Trophoblast cell (in vitro differentiated cells and primary cell): ENCODE measurements at regions not wholly inside any gene's neighbourhood (a gene's known extent, or its start where the extent isn't known, plus 50 kb on each side); places are given as distances from the start of the nearest gene placed in this dataset.

Experiments used
- DNase-seq, 2 donors: peaks; one replicate each; pipeline ENCODE4 v3.0.0-alpha.2; 2016
- H2AFZ ChIP-seq: 2 replicates; pipeline ENCODE4 v1.6.1; 2013; ENCODE audit warnings: low read length, moderate library complexity, mild to moderate bottlenecking; ENCODE audit not compliant: insufficient read depth, poor library complexity
- H2AK5ac ChIP-seq: 2 replicates; pipeline ENCODE4 v1.6.1; 2013; ENCODE audit warnings: mild to moderate bottlenecking, low read length
- H2BK120ac ChIP-seq: 2 replicates; pipeline ENCODE4 v1.6.1; 2013; ENCODE audit warnings: low read length, mild to moderate bottlenecking, moderate library complexity; ENCODE audit not compliant: insufficient read depth, poor library complexity
- H2BK12ac ChIP-seq: 2 replicates; pipeline ENCODE4 v1.6.1; 2013; ENCODE audit warnings: mild to moderate bottlenecking, low read length, moderate library complexity
- H2BK5ac ChIP-seq: 2 replicates; pipeline ENCODE4 v1.6.1; 2013; ENCODE audit warnings: low read length, low read depth, moderate library complexity, mild to moderate bottlenecking; ENCODE audit not compliant: poor library complexity
- H3K14ac ChIP-seq: 2 replicates; pipeline ENCODE4 v1.6.1; 2013; ENCODE audit warnings: mild to moderate bottlenecking, low read length
- H3K18ac ChIP-seq: 2 replicates; pipeline ENCODE4 v1.6.1; 2013; ENCODE audit warnings: mild to moderate bottlenecking, low read length
- H3K23ac ChIP-seq: 2 replicates; pipeline ENCODE4 v1.6.1; 2013; ENCODE audit warnings: low read length
- H3K27ac ChIP-seq: 2 replicates; pipeline ENCODE4 v1.5.1; 2013; ENCODE audit warnings: low read depth, mild to moderate bottlenecking, inconsistent platforms, low read length, moderate library complexity
- H3K27me3 ChIP-seq: 2 replicates; pipeline ENCODE4 v1.6.1; 2013; ENCODE audit warnings: inconsistent platforms, mild to moderate bottlenecking, low read length, moderate library complexity; ENCODE audit not compliant: insufficient read depth
- H3K36me3 ChIP-seq, 2 experiments: 1 replicate in 1 of 2; 2 replicates in 1 of 2; pipeline ENCODE4 v1.6.1; 2013; ENCODE audit warnings: low read length in 2 of 2, mild to moderate bottlenecking in 2 of 2, moderate library complexity in 1 of 2; ENCODE audit not compliant: insufficient read depth in 2 of 2, control insufficient read depth in 1 of 2
- H3K4ac ChIP-seq: 2 replicates; pipeline ENCODE4 v1.6.1; 2013; ENCODE audit warnings: low read depth, mild to moderate bottlenecking, low read length, moderate library complexity
- H3K4me1 ChIP-seq, 2 experiments: 1 replicate in 1 of 2; 2 replicates in 1 of 2; pipeline ENCODE4 v1.6.1; 2013; ENCODE audit warnings: low read length in 2 of 2, mild to moderate bottlenecking in 2 of 2, moderate library complexity in 1 of 2; ENCODE audit not compliant: insufficient read depth in 2 of 2, control insufficient read depth in 1 of 2
- H3K4me2 ChIP-seq: 2 replicates; pipeline ENCODE4 v1.6.1; 2013; ENCODE audit warnings: inconsistent platforms, mild to moderate bottlenecking, low read length, moderate library complexity
- H3K4me3 ChIP-seq: 2 replicates; pipeline ENCODE4 v1.5.1; 2013; ENCODE audit warnings: mild to moderate bottlenecking, low read depth, low read length, inconsistent platforms
- H3K79me1 ChIP-seq: one replicate; pipeline ENCODE4 v1.6.1; 2013; ENCODE audit warnings: low read length
- H3K79me2 ChIP-seq: 2 replicates; pipeline ENCODE4 v1.6.1; 2013; ENCODE audit warnings: low read length, mild to moderate bottlenecking; ENCODE audit not compliant: control insufficient read depth, insufficient read depth, poor library complexity
- H3K9ac ChIP-seq: 2 replicates; pipeline ENCODE4 v1.6.1; 2013; ENCODE audit warnings: mild to moderate bottlenecking, low read length
- H3K9me3 ChIP-seq: 2 replicates; pipeline ENCODE4 v1.6.1; 2013; ENCODE audit warnings: low read depth, mild to moderate bottlenecking, control low read depth, inconsistent platforms, low read length; ENCODE audit not compliant: insufficient read depth
- H4K12ac ChIP-seq: 2 replicates; pipeline ENCODE4 v1.6.1; 2013; ENCODE audit warnings: low read depth, mild to moderate bottlenecking, low read length, moderate library complexity
- H4K8ac ChIP-seq: 2 replicates; pipeline ENCODE4 v1.6.1; 2013; ENCODE audit warnings: low read depth, mild to moderate bottlenecking, low read length, moderate library complexity
- H4K91ac ChIP-seq: one replicate; pipeline ENCODE4 v1.6.1; 2013; ENCODE audit warnings: low read depth, mild to moderate bottlenecking, low read length, moderate library complexity
- WGBS: extraction: QIAGEN DNeasy Blood & Tissue Kit; methylation state at CpG from one replicate; pipeline ENCODE4 v1.1.7; 2013; ENCODE audit warnings: missing lambda C conversion rate; ENCODE audit not compliant: insufficient read length, insufficient coverage; ENCODE audit errors: extremely low coverage; 5-methylcytosine and 5-hydroxymethylcytosine counted together

GRCh38 chr2:221064058-221064854 lies 507.8 kb downstream of the EPHA4 start:
- Histone ChIP-seq H2BK120ac (no peak overlapping the region), H3K14ac (no peak overlapping the region), H3K36me3 (no peaks in the 10 kb centered on the region), H3K23ac (no peak overlapping the region), H2BK5ac (no peak overlapping the region), H3K79me2 (no peaks in the 10 kb centered on the region), H3K79me1 (no peaks in the 10 kb centered on the region), H3K18ac (no peak overlapping the region), H3K9me3 (no peaks in the 10 kb centered on the region), H2BK12ac (no peak overlapping the region), H3K9ac (no peak overlapping the region), H3K4me3 (no peak overlapping the region), H3K4me2 (no peak overlapping the region), H3K4me1 (no peaks in the 10 kb centered on the region), H3K27me3 (no peaks in the 10 kb centered on the region), H3K27ac (no peak overlapping the region), H4K8ac (no peak overlapping the region), H4K12ac (no peak overlapping the region), H4K91ac (no peak overlapping the region), H2AK5ac (no peak overlapping the region), H2AFZ (no peak overlapping the region), H3K4ac (no peak overlapping the region)
- no peak for DNase-seq
- no CpG with 5 or more reads among the region's 2 CpGs for WGBS

- WGBS, result no CpG with 5 or more reads among the region's 3 CpGs
- H3K23ac ChIP-seq, result no peak overlapping the region
- no peaks in the 10 kb centered on the region for H3K79me2 ChIP-seq
- H3K27ac ChIP-seq, result no peak overlapping the region
- no peak overlapping the region for H3K14ac ChIP-seq
- H3K4me1 ChIP-seq, result no peaks in the 10 kb centered on the region
- no peak overlapping the region for H2BK120ac ChIP-seq
- no peak overlapping the region for H2BK5ac ChIP-seq
- no peak for DNase-seq
- no peak overlapping the region for H3K4me3 ChIP-seq
- H3K18ac ChIP-seq, result no peak overlapping the region
- H3K79me1 ChIP-seq, result no peaks in the 10 kb centered on the region
- no peak overlapping the region for H2AFZ ChIP-seq
- no peak overlapping the region for H2BK12ac ChIP-seq
- H3K27me3 ChIP-seq, result no peaks in the 10 kb centered on the region
- no peak overlapping the region for H4K91ac ChIP-seq
- no peak overlapping the region for H2AK5ac ChIP-seq
- H3K4ac ChIP-seq, result no peak overlapping the region
- no peak overlapping the region for H3K4me2 ChIP-seq
- no peak overlapping the region for H4K12ac ChIP-seq
- H3K36me3 ChIP-seq, result no peaks in the 10 kb centered on the region
- H3K9me3 ChIP-seq, result no peaks in the 10 kb centered on the region
- no peak overlapping the region for H4K8ac ChIP-seq
- H3K9ac ChIP-seq, result no peak overlapping the region
Observed at GRCh38 chr2:221064880-221065279, 507.2 kb downstream of the EPHA4 start.

- DNase-seq, result no peak
- Histone ChIP-seq H3K79me2 (no peaks in the 10 kb centered on the region), H3K36me3 (no peaks in the 10 kb centered on the region), H2AK5ac (no peak overlapping the region), H3K9me3 (peaks cover 6% of the 10 kb centered on the region), H3K14ac (no peak overlapping the region), H3K18ac (no peak overlapping the region), H3K23ac (no peak overlapping the region), H3K79me1 (no peaks in the 10 kb centered on the region), H3K27me3 (no peaks in the 10 kb centered on the region), H2BK12ac (no peak overlapping the region), H4K12ac (no peak overlapping the region), H2BK5ac (no peak overlapping the region), H3K4me3 (no peak overlapping the region), H4K8ac (no peak overlapping the region), H2AFZ (no peak overlapping the region), H3K27ac (no peak overlapping the region), H3K4me2 (no peak overlapping the region), H3K4me1 (no peaks in the 10 kb centered on the region), H4K91ac (no peak overlapping the region), H3K4ac (no peak overlapping the region), H3K9ac (no peak overlapping the region), H2BK120ac (no peak overlapping the region)
Observed at GRCh38 chr2:221068123-221068522, 504.0 kb downstream of the EPHA4 start.

- Histone ChIP-seq H3K27me3 (no peaks in the 10 kb centered on the region), H3K79me2 (no peaks in the 10 kb centered on the region), H4K91ac (no peak overlapping the region), H3K9me3 (peaks cover 6% of the 10 kb centered on the region), H3K79me1 (no peaks in the 10 kb centered on the region), H2AFZ (no peak overlapping the region), H3K36me3 (no peaks in the 10 kb centered on the region), H3K27ac (no peak overlapping the region), H3K4me3 (no peak overlapping the region), H2BK120ac (no peak overlapping the region), H3K18ac (no peak overlapping the region), H3K14ac (no peak overlapping the region), H4K8ac (no peak overlapping the region), H3K4me2 (no peak overlapping the region), H2AK5ac (no peak overlapping the region), H3K4ac (no peak overlapping the region), H4K12ac (no peak overlapping the region), H3K9ac (no peak overlapping the region), H3K4me1 (no peaks in the 10 kb centered on the region), H2BK12ac (no peak overlapping the region), H3K23ac (no peak overlapping the region), H2BK5ac (no peak overlapping the region)
- DNase-seq, result no peak
- WGBS, result no CpG with 5 or more reads among the region's 1 CpG
Observed at GRCh38 chr2:221070106-221070505, 502.0 kb downstream of the EPHA4 start.
